Adrenal gland (tissue), 5 donors: ENCODE measurements at regions not wholly inside any gene's neighbourhood (a gene's known extent, or its start where the extent isn't known, plus 50 kb on each side); places are given as distances from the start of the nearest gene placed in this dataset.

ENCODE experiments used
- CTCF ChIP-seq, 6 experiments: fragments of 450-650 bp in 4 of 6; fragments of 200-600 bp in 2 of 6; sonication (generic) in 1 of 6; IDR thresholded peaks; 1 replicate in 5 of 6; 2 replicates in 1 of 6; pipeline versions ENCODE4 v1.5.1 to v1.8.0; 2016 to 2021; ENCODE audit warnings: antibody characterized with exemption in 6 of 6, mild to moderate bottlenecking in 2 of 6, moderate library complexity in 1 of 6
- POLR2A ChIP-seq, 2 donors: fragments of 450-650 bp; IDR thresholded peaks; one replicate each; pipeline ENCODE4 v1.6.1; 2017; ENCODE audit warnings: antibody characterized with exemption in 2 of 2, mild to moderate bottlenecking in 2 of 2, moderate library complexity in 1 of 2
- donor health status: DM: no; HTN: no; CAD: no.

- TF ChIP-seq CTCF (IDR thresholded peaks at IDR 0.05) (no peak), POLR2A (IDR thresholded peaks at IDR 0.05) (no peak)
Measured at GRCh38 chr9:129520082-129520481, 100.8 kb downstream of the C9orf50 start.
